Neural progenitor cell (in vitro differentiated cells): ENCODE measurements at regions not wholly inside any gene's neighbourhood (a gene's known extent, or its start where the extent isn't known, plus 50 kb on each side); places are given as distances from the start of the nearest gene placed in this dataset.

Experiments
- EZH2 ChIP-seq: fragments of 200-600 bp; sonication (generic); IDR thresholded peaks from 2 replicates; pipeline ENCODE4 v1.6.1; 2017; ENCODE audit warnings: antibody characterized with exemption, mild to moderate bottlenecking, moderate library complexity
- EZH2phosphoT487 ChIP-seq: fragments of 200-600 bp; sonication (generic); IDR thresholded peaks from 2 replicates; pipeline ENCODE4 v1.6.1; 2017; ENCODE audit warnings: antibody characterized with exemption
- TF ChIP-seq, protein P1 (sequence below): fragments of 200-600 bp; sonication (generic); IDR thresholded peaks from 2 replicates; pipeline ENCODE4 v1.5.1; 2017; ENCODE audit warnings: antibody characterized with exemption, mild to moderate bottlenecking

DNA sequence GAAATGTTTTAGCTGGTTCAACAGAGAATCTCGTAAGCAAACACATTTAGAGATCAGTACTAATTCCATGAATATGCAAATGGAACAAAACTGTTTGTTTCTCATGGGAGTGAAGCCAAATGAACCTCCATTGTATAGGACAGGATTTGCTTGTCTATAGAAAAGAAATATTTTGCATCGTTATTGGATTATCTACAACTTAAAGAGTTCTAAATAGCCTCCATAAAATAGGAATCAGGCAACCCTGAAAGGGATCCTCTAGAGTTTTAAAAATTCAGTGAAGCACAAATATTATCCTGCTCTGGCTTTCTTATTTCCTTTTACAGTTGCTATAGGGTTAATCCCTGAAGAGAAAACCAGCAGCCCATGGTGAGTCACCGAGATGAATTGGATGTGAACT lies 378.4 kb upstream of the NRXN1 start:
- TF ChIP-seq, protein P1, sequence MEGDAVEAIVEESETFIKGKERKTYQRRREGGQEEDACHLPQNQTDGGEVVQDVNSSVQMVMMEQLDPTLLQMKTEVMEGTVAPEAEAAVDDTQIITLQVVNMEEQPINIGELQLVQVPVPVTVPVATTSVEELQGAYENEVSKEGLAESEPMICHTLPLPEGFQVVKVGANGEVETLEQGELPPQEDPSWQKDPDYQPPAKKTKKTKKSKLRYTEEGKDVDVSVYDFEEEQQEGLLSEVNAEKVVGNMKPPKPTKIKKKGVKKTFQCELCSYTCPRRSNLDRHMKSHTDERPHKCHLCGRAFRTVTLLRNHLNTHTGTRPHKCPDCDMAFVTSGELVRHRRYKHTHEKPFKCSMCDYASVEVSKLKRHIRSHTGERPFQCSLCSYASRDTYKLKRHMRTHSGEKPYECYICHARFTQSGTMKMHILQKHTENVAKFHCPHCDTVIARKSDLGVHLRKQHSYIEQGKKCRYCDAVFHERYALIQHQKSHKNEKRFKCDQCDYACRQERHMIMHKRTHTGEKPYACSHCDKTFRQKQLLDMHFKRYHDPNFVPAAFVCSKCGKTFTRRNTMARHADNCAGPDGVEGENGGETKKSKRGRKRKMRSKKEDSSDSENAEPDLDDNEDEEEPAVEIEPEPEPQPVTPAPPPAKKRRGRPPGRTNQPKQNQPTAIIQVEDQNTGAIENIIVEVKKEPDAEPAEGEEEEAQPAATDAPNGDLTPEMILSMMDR = no peak
- no peak for TF ChIP-seq EZH2phosphoT487
- TF ChIP-seq EZH2 = no peak
